DND-41 (cell line): ENCODE measurements at regions not wholly inside any gene's neighbourhood (a gene's known extent, or its start where the extent isn't known, plus 50 kb on each side); places are given as distances from the start of the nearest gene placed in this dataset.

Experiments
- CTCF ChIP-seq: IDR thresholded peaks from 2 replicates; pipeline ENCODE4 v1.5.1; 2012; ENCODE audit warnings: borderline replicate concordance, low read length, moderate library complexity, mild to moderate bottlenecking; ENCODE audit not compliant: poor library complexity, severe bottlenecking; ENCODE audit errors: extremely low read depth
- EZH2 ChIP-seq: IDR thresholded peaks from 3 replicates; pipeline ENCODE4 v1.6.1; 2012; ENCODE audit warnings: borderline replicate concordance, low read depth, mild to moderate bottlenecking, moderate library complexity, low read length, inconsistent platforms; ENCODE audit not compliant: severe bottlenecking

GRCh38 chr2:234305846-234306245, 191.0 kb downstream of the ARL4C start:
- TF ChIP-seq CTCF (no peak), EZH2 (no peak)
